SK-MEL-5 (cell line): ENCODE measurements at regions not wholly inside any gene's neighbourhood (a gene's known extent, or its start where the extent isn't known, plus 50 kb on each side); places are given as distances from the start of the nearest gene placed in this dataset.

Experiments
- DNase-seq: peaks from one replicate; pipeline ENCODE4 v3.0.0-alpha.2; 2016; ENCODE audit warnings: low read depth, low spot score
- in situ Hi-C: cut with HindIII; loops from 2 replicates; pipeline ENCODE4 v1.10.0; 2016; ENCODE audit warnings: low sequenced_read_pairs, high pct_unique_total_duplicates, low pct_unique_long_range_greater_than_20kb

GRCh38 chr9:32264170-32264864 lies 120.1 kb upstream of the ACO1 start:
- peak; percentile 65 for DNase-seq

GRCh38 chr9:32265037-32265436 lies 119.4 kb upstream of the ACO1 start:
- no peak for DNase-seq
- in situ Hi-C loops: no loop called here

More at GRCh38 chr9:32264170-32264864, 120.1 kb upstream of the ACO1 start:
- in situ Hi-C loops: no loop called here

GRCh38 chr9:32278991-32279390 lies 105.5 kb upstream of the ACO1 start:
- in situ Hi-C loops: no loop called here
- DNase-seq: no peak

GRCh38 chr9:32289756-32290155 lies 94.7 kb upstream of the ACO1 start:
- in situ Hi-C loops: no loop called here
- DNase-seq: no peak

- in situ Hi-C loops: no loop called here
- no peak for DNase-seq
Observed at GRCh38 chr9:32291370-32291769, 93.1 kb upstream of the ACO1 start.

GRCh38 chr9:32292611-32293010 lies 91.8 kb upstream of the ACO1 start:
- in situ Hi-C loops: no loop called here
- DNase-seq: no peak

GRCh38 chr9:32293091-32293490 lies 91.4 kb upstream of the ACO1 start:
- no peak for DNase-seq
- in situ Hi-C loops: no loop called here

GRCh38 chr9:32294106-32294505 lies 90.3 kb upstream of the ACO1 start:
- in situ Hi-C loops: no loop called here
- peak; percentile 4 for DNase-seq

GRCh38 chr9:32300373-32300772 lies 84.1 kb upstream of the ACO1 start:
- no peak for DNase-seq
- in situ Hi-C loops: no loop called here

- DNase-seq: no peak
- in situ Hi-C loops: no loop called here
Observed at GRCh38 chr9:32304495-32304894, 79.9 kb upstream of the ACO1 start.

GRCh38 chr9:32306006-32306405 lies 78.4 kb upstream of the ACO1 start:
- no peak for DNase-seq
- in situ Hi-C loops: no loop called here

GRCh38 chr9:32319312-32319929 lies 65.0 kb upstream of the ACO1 start:
- in situ Hi-C loops: no loop called here
- no peak for DNase-seq

- in situ Hi-C loops: no loop called here
- no peak for DNase-seq
Observed at GRCh38 chr9:32322622-32323021, 61.8 kb upstream of the ACO1 start.

- in situ Hi-C loops: no loop called here
- DNase-seq: no peak
Observed at GRCh38 chr9:32326146-32326545, 58.3 kb upstream of the ACO1 start.

GRCh38 chr9:32331240-32331639 lies 53.2 kb upstream of the ACO1 start:
- in situ Hi-C loops: no loop called here
- DNase-seq: no peak

GRCh38 chr9:32334112-32334511 lies 50.3 kb upstream of the ACO1 start:
- in situ Hi-C loops: no loop called here
- no peak for DNase-seq
